ENCODE measurements at regions not wholly inside any gene's neighbourhood (a gene's known extent, or its start where the extent isn't known, plus 50 kb on each side); places are given as distances from the start of the nearest gene placed in this dataset.
"Not testable (repeated sequence)": the region's sequence is repeated elsewhere in the genome, so short reads cannot be mapped to it uniquely, and the experiment has no call there.

DNA sequence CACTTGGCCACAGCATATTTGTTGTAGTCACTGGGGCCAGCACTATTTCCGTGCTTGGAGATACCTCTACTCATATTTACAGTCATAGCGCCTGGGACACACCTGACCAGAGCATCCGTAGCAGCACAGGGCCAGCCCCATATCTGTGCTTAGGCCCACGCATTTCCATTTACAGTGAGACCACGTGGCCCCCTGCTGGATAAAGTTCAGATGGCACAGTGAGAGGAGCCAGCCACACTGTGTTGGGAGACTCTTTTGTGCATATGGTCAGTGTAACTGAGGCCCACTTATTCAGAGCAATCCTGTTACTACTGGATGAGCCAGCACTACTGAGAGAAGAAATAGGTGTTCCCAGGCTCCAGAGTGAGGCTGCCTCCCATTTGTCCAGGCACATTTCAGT, 455.3 kb downstream of the REEP3 start:
- Histone ChIP-seq H2BK5ac (ENCODE audit: low read depth, low read length, poor library complexity, severe bottlenecking) (no peak overlapping the region), H3K9me3 (ENCODE audit: control insufficient read depth, low read length) (no peaks in the 10 kb centered on the region), H2BK120ac (ENCODE audit: low read depth, low read length) (no peak overlapping the region), H3K4me1 (ENCODE audit: control insufficient read depth, insufficient read depth, low read depth, low read length) (no peaks in the 10 kb centered on the region), H3K9ac (ENCODE audit: low read length) (no peak overlapping the region), H2BK15ac (ENCODE audit: low read depth, poor library complexity, severe bottlenecking) (no peak overlapping the region), H2AK5ac (ENCODE audit: low read length, severe bottlenecking) (no peak overlapping the region), H3K27ac (ENCODE audit: low read length, poor library complexity, severe bottlenecking) (no peak overlapping the region), H3K27me3 (ENCODE audit: control insufficient read depth in 1 of 2, insufficient read depth in 1 of 2, low read length in 2 of 2) (peaks cover 5 to 7% of the 10 kb centered on the region in 2 experiments), H4K91ac (ENCODE audit: low read length) (no peak overlapping the region), H3K14ac (ENCODE audit: low read length in 2 of 2) (no peak overlapping the region), H3K18ac (ENCODE audit: low read depth in 1 of 2, low read length in 2 of 2) (no peak overlapping the region), H4K8ac (ENCODE audit: low read length) (no peak overlapping the region), H3K4ac (ENCODE audit: low read depth in 1 of 2, low read length in 2 of 2) (no peak overlapping the region), H2AFZ (ENCODE audit: low read depth, low read length) (no peak overlapping the region), H3K4me2 (ENCODE audit: low read length, poor library complexity, severe bottlenecking) (no peak overlapping the region), H3K79me1 (replicated peaks; ENCODE audit: low read length, poor library complexity, severe bottlenecking) (no peaks in the 10 kb centered on the region), H3K23ac (ENCODE audit: low read length in 2 of 2) (no peak overlapping the region), H3K4me3 (ENCODE audit: insufficient read depth in 1 of 2, low read depth in 1 of 2, low read length in 2 of 2) (no peak overlapping the region), H3K36me3 (ENCODE audit: control insufficient read depth in 1 of 2, insufficient read depth in 2 of 2, low read depth in 1 of 2, low read length in 2 of 2) (peaks cover 0 to 4% of the 10 kb centered on the region in 2 experiments), H2BK12ac (ENCODE audit: low read length in 2 of 2) (no peak overlapping the region)
- WGBS = 45% methylated on average over 5 of the region's 5 CpGs
- peak; percentile 9 for DNase-seq

GRCh38 chr10:63977329-63977923, 456.2 kb downstream of the REEP3 start:
- Histone ChIP-seq H2AK5ac (ENCODE audit: low read length, severe bottlenecking) (no peak overlapping the region), H3K9ac (ENCODE audit: low read length) (no peak overlapping the region), H4K8ac (ENCODE audit: low read length) (no peak overlapping the region), H3K36me3 (ENCODE audit: control insufficient read depth in 1 of 2, insufficient read depth in 2 of 2, low read depth in 1 of 2, low read length in 2 of 2) (peaks cover 0 to 4% of the 10 kb centered on the region in 2 experiments), H2BK12ac (ENCODE audit: low read length in 2 of 2) (no peak overlapping the region), H3K27me3 (ENCODE audit: control insufficient read depth in 1 of 2, insufficient read depth in 1 of 2, low read length in 2 of 2) (peaks cover 5 to 7% of the 10 kb centered on the region in 2 experiments), H2BK120ac (ENCODE audit: low read depth, low read length) (no peak overlapping the region), H3K23ac (ENCODE audit: low read length in 2 of 2) (no peak overlapping the region), H2BK5ac (ENCODE audit: low read depth, low read length, poor library complexity, severe bottlenecking) (no peak overlapping the region), H3K4me2 (ENCODE audit: low read length, poor library complexity, severe bottlenecking) (no peak overlapping the region), H3K4me1 (ENCODE audit: control insufficient read depth, insufficient read depth, low read depth, low read length) (no peaks in the 10 kb centered on the region), H3K4ac (ENCODE audit: low read depth in 1 of 2, low read length in 2 of 2) (no peak overlapping the region), H3K27ac (ENCODE audit: low read length, poor library complexity, severe bottlenecking) (no peak overlapping the region), H3K14ac (ENCODE audit: low read length in 2 of 2) (no peak overlapping the region), H3K18ac (ENCODE audit: low read depth in 1 of 2, low read length in 2 of 2) (no peak overlapping the region), H3K79me1 (replicated peaks; ENCODE audit: low read length, poor library complexity, severe bottlenecking) (no peaks in the 10 kb centered on the region), H2AFZ (ENCODE audit: low read depth, low read length) (no peak overlapping the region), H4K91ac (ENCODE audit: low read length) (no peak overlapping the region), H3K4me3 (ENCODE audit: insufficient read depth in 1 of 2, low read depth in 1 of 2, low read length in 2 of 2) (no peak overlapping the region), H3K9me3 (ENCODE audit: control insufficient read depth, low read length) (no peaks in the 10 kb centered on the region), H2BK15ac (ENCODE audit: low read depth, poor library complexity, severe bottlenecking) (no peak overlapping the region)
- peak; percentile 21 for DNase-seq
- 4% methylated on average over 1 of the region's 1 CpG for WGBS

GRCh38 chr10:63980870-63981269, 459.7 kb downstream of the REEP3 start:
- DNase-seq; H2BK5ac ChIP-seq (ENCODE audit: low read depth, low read length, poor library complexity, severe bottlenecking); H3K9ac ChIP-seq (ENCODE audit: low read length); H2BK120ac ChIP-seq (ENCODE audit: low read depth, low read length); H3K4ac ChIP-seq (ENCODE audit: low read depth in 1 of 2, low read length in 2 of 2); H3K23ac ChIP-seq (ENCODE audit: low read length in 2 of 2); H3K27ac ChIP-seq (ENCODE audit: low read length, poor library complexity, severe bottlenecking); H2BK15ac ChIP-seq (ENCODE audit: low read depth, poor library complexity, severe bottlenecking); H4K91ac ChIP-seq (ENCODE audit: low read length); H2AFZ ChIP-seq (ENCODE audit: low read depth, low read length); H3K9me3 ChIP-seq (ENCODE audit: control insufficient read depth, low read length); H3K4me1 ChIP-seq (ENCODE audit: control insufficient read depth, insufficient read depth, low read depth, low read length); H3K36me3 ChIP-seq (ENCODE audit: control insufficient read depth in 1 of 2, insufficient read depth in 2 of 2, low read depth in 1 of 2, low read length in 2 of 2); H3K18ac ChIP-seq (ENCODE audit: low read depth in 1 of 2, low read length in 2 of 2); H2BK12ac ChIP-seq (ENCODE audit: low read length in 2 of 2); H2AK5ac ChIP-seq (ENCODE audit: low read length, severe bottlenecking); H3K27me3 ChIP-seq (ENCODE audit: control insufficient read depth in 1 of 2, insufficient read depth in 1 of 2, low read length in 2 of 2); H4K8ac ChIP-seq (ENCODE audit: low read length); H3K4me3 ChIP-seq (ENCODE audit: insufficient read depth in 1 of 2, low read depth in 1 of 2, low read length in 2 of 2); H3K79me1 ChIP-seq (replicated peaks; ENCODE audit: low read length, poor library complexity, severe bottlenecking); H3K14ac ChIP-seq (ENCODE audit: low read length in 2 of 2); H3K4me2 ChIP-seq (ENCODE audit: low read length, poor library complexity, severe bottlenecking): not testable (repeated sequence)
- whole genome bisulfite sequencing = 72% methylated on average over 4 of the region's 5 CpGs

GRCh38 chr10:63984061-63984460, 462.9 kb downstream of the REEP3 start:
- H3K79me1 ChIP-seq (replicated peaks; ENCODE audit: low read length, poor library complexity, severe bottlenecking); H3K4ac ChIP-seq (ENCODE audit: low read depth in 1 of 2, low read length in 2 of 2); H2AK5ac ChIP-seq (ENCODE audit: low read length, severe bottlenecking); H3K23ac ChIP-seq (ENCODE audit: low read length in 2 of 2); H3K18ac ChIP-seq (ENCODE audit: low read depth in 1 of 2, low read length in 2 of 2); H3K4me3 ChIP-seq (ENCODE audit: insufficient read depth in 1 of 2, low read depth in 1 of 2, low read length in 2 of 2); H3K4me2 ChIP-seq (ENCODE audit: low read length, poor library complexity, severe bottlenecking); H3K27me3 ChIP-seq (ENCODE audit: control insufficient read depth in 1 of 2, insufficient read depth in 1 of 2, low read length in 2 of 2); H3K27ac ChIP-seq (ENCODE audit: low read length, poor library complexity, severe bottlenecking); DNase-seq; H2BK15ac ChIP-seq (ENCODE audit: low read depth, poor library complexity, severe bottlenecking); H3K36me3 ChIP-seq (ENCODE audit: control insufficient read depth in 1 of 2, insufficient read depth in 2 of 2, low read depth in 1 of 2, low read length in 2 of 2); H4K8ac ChIP-seq (ENCODE audit: low read length); H2BK12ac ChIP-seq (ENCODE audit: low read length in 2 of 2); H4K91ac ChIP-seq (ENCODE audit: low read length); H2BK120ac ChIP-seq (ENCODE audit: low read depth, low read length); H3K9me3 ChIP-seq (ENCODE audit: control insufficient read depth, low read length); H3K9ac ChIP-seq (ENCODE audit: low read length); H2AFZ ChIP-seq (ENCODE audit: low read depth, low read length); H2BK5ac ChIP-seq (ENCODE audit: low read depth, low read length, poor library complexity, severe bottlenecking); H3K14ac ChIP-seq (ENCODE audit: low read length in 2 of 2); H3K4me1 ChIP-seq (ENCODE audit: control insufficient read depth, insufficient read depth, low read depth, low read length): not testable (repeated sequence)
- 14% methylated on average over 1 of the region's 2 CpGs for WGBS

Measured in mesenchymal stem cell (in vitro differentiated cells and primary cell).